ENCODE measurements at regions not wholly inside any gene's neighbourhood (a gene's known extent, or its start where the extent isn't known, plus 50 kb on each side); places are given as distances from the start of the nearest gene placed in this dataset.
"Not testable (repeated sequence)": the region's sequence is repeated elsewhere in the genome, so short reads cannot be mapped to it uniquely, and the experiment has no call there.

DNA sequence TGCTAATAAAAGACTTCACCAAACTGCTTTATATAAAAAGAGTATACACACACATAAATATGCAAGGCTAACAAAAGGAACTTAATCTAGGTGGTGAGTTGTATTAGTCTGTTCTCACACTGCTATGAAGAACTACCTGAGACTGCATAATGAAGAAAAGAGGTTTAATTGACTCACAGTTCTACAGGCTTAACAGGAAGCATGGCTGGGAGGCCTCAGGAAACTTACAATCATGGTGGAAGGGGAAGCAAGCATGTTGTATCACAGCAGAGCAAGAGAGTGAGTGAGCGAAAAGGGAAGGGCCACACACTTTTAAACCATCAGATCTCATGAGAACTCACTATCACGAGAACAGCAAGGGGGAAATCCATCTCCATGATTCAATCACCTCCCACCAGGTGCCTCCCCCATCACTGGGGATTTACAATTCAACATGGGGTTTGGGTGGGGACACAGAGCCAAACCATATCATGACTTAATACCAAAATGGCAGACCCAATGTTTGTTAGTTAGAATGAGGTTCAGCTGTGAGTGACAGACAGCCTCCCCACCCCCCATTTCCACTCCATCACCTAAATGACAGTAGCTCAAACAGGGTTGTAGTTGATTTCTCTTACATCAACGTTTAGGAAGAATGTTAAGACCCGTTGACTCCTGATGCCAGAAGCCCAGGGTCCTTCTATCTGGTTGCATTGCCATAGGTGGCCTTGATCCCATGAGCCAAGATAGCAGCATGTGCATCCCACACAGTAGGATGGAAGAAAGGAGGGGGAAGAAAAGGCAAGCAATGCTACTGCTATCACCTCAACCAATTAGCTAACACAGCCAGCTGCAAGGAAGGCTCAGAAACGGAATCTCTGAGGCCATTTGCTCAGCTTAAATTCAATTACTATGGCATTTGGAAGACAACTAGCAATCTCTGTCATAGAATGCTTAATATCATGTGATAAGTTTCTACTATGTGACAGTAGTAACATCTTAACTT lies 77.0 kb downstream of the CCDC71L start:
- DNase-seq (ENCODE audit: low read depth) = no peak

DNA sequence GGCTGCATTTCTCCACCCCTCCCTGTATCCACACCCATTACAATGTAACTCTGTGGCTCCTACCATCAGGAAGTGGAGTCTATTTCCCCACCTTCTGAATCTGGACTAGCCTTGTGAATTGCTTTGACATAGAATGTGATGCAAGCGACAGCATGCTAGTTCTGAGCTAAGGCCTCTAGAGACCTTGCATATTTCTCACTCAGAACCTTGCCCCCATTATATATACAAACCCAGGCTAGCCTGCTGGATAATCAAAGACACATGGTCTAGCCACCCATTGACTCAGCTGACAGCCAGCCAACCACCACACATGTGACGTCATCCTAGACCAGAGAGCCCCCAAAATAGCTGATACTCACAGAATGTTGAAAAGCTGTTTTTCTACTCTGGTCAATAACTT lies 77.9 kb downstream of the CCDC71L start:
- DNase-seq (ENCODE audit: low read depth) = no peak

DNA sequence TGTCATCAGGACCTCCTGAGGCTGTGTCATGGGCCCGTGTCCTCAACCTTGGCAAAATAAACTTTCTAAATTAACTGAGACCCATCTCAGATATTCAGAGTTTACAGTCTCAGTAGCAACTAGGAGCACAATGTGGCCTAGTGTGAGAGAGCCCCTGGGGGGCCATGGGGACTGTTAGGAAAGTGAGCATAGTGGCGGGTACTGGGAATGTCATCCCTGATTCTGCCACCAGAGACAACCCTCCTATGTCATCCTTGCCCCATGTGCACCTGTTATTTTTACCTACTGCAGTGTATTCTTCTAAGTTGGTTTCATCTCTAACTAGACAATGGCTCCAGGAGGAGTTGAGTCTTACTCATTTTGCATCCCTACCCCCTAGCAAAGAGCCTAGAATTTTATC lies 78.6 kb downstream of the CCDC71L start:
- DNase-seq (ENCODE audit: low read depth) = no peak

DNA sequence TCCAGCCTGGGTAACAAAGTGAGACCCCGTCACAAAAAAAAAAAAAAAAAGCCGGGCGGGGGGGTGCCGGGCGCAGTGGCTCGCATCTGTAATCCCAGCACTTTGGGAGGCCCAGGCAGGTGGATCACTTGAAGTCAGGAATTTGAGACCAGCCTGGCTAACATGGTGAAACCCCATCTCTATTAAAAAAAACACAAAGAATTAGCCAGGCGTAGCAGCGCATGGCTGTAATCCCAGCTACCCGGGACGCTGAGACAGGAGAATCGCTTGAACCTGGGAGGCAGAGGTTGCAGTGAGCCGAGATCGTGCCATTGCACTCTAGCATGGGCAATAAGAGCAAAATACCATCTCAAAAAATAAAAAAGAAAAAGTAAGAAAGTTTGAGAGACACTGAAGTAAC lies 81.9 kb downstream of the CCDC71L start:
- DNase-seq (ENCODE audit: low read depth) = not testable (repeated sequence)

GRCh38 chr7:106575138-106575823 lies 85.7 kb downstream of the CCDC71L start:
- no peak for DNase-seq (ENCODE audit: low read depth)

DNA sequence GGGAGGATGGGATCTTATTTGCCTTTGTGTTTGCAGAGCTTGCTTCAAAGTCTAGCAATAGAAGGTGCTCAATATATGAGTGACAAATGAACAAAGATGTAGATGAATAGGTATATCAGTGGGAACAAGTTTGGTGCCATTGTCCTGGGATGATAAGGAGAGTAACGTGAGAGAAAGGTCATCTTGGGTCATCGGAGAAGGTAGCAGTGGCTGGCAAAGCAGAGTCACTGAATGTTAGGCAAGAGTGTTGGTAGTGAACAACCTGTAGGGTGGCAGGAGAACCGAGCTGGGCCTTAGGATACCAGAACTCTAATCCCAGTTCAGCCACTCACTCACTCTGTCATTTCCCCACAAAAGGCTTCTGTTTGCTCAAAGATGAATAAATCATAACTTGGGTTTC lies 87.2 kb downstream of the CCDC71L start:
- DNase-seq (ENCODE audit: low read depth) = no peak

GRCh38 chr7:106573125-106573663 lies 87.8 kb downstream of the CCDC71L start:
- DNase-seq (ENCODE audit: low read depth) = no peak

DNA sequence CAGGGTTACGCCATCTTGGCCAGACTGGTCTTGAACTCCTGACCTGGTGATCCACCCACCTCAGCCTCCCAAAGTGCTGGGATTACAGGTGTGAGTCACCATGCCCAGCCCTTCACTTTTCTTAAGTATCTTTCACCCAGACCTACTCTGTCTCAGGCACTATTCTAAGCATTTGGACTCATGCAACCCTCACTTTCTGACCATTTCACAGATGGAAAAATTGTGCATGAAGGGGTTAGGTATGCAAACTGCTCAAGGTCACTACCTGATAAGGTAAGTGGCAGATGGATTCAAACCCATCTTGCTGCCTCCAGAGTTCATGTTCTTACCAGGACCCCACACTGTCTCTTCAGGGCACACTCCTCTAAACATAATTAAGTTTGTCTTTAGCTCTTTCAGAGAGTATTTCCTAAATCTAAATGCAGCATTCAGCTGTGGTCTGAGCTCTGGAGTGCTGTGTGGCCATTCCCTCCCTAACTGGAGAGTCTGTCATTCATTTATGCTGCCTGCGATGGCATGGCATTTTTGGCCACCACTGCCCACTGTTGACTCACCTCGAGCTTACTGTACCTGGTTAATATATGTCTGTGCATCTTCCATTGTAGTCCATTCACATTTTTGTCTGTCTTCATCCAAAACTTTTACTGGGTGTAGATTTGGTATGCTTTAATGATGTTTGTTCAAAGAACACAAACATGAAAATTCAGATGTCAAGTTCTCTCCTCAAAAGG lies 88.4 kb downstream of the CCDC71L start:
- no peak for DNase-seq (ENCODE audit: low read depth)

- no peak for DNase-seq (ENCODE audit: low read depth)
These were observed 89.4 kb downstream of the CCDC71L start for GRCh38 chr7:106571563-106571962.

- DNase-seq (ENCODE audit: low read depth) = no peak
These were observed 90.0 kb downstream of the CCDC71L start for GRCh38 chr7:106570948-106571418.

GRCh38 chr7:106570146-106570545 lies 90.8 kb downstream of the CCDC71L start:
- no peak for DNase-seq (ENCODE audit: low read depth)

DNA sequence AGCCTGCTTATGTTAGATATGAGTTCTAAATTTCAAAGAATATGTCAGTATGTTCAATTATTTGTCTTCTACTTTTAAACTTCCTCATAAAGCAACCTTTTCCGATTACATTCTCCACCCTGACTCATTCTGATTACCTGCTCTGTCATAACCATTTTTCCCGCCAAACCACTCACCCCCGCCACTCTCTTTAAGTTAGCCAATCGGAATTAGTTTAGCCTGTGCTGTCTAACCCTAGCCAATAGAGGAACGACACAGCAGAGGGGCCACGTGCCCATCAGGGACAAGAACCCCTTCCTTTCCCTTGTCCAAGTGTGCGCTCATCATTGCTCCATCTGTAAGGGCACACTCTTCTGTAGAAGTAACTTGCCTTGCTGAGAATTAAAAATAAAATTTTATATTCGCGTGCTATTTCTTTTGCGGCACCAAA lies 91.4 kb downstream of the CCDC71L start:
- no peak for DNase-seq (ENCODE audit: low read depth)

GRCh38 chr7:106568680-106569499 lies 92.1 kb downstream of the CCDC71L start:
- DNase-seq (ENCODE audit: low read depth) = no peak

- no peak for DNase-seq (ENCODE audit: low read depth)
These were observed 92.8 kb downstream of the CCDC71L start for GRCh38 chr7:106568002-106568679.

GRCh38 chr7:106567204-106568001 lies 93.6 kb downstream of the CCDC71L start:
- not testable (repeated sequence) for DNase-seq (ENCODE audit: low read depth)

DNA sequence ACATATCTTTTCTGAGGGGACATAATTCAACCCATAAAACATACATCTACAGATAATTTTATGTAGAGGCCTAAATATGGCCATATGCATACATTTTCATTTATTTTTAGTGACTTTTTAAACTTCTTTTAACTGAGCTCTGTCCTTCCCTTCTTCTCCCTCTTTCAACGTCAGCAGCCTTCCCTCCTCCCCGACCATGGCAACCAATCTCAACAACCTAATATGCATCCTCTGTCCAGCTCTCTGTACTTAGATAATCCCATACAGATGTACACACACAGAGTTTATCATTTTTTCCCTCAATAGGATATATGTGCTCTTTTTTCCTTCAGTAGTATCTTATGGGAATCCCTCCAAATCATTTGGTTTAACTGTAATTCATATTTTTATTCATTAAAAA lies 94.3 kb downstream of the CCDC71L start:
- DNase-seq (ENCODE audit: low read depth) = no peak

DNA sequence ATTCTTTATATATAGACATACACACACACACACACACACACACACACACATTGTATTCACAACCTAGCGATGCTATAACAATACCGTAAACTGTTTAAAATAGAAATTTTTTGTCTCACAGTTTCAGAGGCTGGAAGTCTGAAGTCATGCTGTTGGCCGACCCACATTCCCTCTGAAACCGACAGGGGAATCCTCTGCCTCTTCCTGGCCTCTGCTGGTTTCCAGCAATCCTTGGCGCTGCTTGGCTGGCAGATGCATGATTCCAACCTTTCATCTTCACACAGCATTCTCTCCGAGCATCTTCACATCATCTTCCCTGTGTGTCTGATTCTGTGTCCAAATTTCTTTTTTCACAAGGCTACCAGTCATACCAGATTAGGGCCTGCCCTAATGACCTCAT lies 94.8 kb downstream of the CCDC71L start:
- DNase-seq (ENCODE audit: low read depth) = no peak

DNA sequence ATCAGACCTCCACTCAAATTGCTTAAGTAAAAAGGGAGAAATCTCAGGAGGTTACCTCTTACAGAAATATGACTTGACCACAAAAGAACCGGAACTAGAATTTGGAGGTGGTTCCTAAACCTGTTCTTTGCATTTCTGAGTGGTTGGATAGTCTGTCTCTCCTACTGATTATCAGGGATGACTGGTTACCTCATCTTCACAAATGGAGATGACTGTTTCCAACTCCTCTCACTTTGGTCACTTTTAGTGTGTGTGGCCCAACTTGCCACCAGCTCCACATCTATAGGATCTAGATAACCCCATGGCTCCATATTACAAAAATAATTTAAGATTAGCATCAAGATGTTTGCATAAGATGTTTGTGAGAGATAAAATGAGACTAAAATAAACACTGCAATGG lies 95.5 kb downstream of the CCDC71L start:
- no peak for DNase-seq (ENCODE audit: low read depth)

DNA sequence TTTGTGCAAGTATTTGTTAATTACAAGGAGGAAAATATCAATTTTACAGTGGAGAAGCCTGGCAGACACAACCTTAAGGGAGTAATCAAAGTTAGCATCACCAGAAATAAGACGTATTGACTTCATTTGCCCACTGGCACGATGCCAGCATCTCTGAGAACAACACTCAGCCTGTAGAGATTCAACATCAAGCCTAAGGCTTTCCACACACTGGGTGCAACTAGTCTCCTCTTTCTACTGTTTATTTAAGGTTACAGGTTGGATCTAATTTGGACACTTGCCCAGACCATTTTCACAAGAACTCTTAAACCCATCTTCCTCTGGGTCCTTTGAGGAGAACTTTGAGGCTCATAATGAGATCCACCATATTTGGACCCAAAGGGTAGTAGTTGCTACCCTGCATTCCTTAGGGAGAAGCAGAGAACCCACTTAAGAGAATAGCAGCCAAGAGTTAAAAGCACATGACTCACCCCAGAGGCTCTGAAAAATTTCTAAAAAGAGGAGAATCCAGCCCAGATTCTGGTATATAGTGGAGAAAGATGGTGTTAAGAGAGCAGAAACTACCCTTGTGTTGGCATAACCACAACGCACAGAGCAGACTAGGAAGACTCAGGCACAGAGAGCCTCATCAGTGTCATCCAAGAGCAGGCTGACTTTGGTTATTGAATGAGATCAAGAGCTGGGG lies 97.3 kb downstream of the CCDC71L start:
- DNase-seq (ENCODE audit: low read depth) = no peak
